SK-N-SH (cell line): ENCODE measurements at regions not wholly inside any gene's neighbourhood (a gene's known extent, or its start where the extent isn't known, plus 50 kb on each side); places are given as distances from the start of the nearest gene placed in this dataset.

Experiments used
- CHD2 ChIP-seq: fragments of 150-350 bp; IDR thresholded peaks from 2 replicates; pipeline ENCODE4 v1.6.1; 2018; ENCODE audit warnings: low read length; ENCODE audit not compliant: partially characterized antibody
- CTCF ChIP-seq: fragments of 200-600 bp; sonication (generic); IDR thresholded peaks from 2 replicates; pipeline ENCODE4 v1.6.1; 2017; ENCODE audit warnings: antibody characterized with exemption, mild to moderate bottlenecking, moderate library complexity
- EZH2phosphoT487 ChIP-seq: fragments of 200-600 bp; sonication (generic); IDR thresholded peaks from 2 replicates; pipeline ENCODE4 v1.6.1; 2017; ENCODE audit warnings: low read depth, mixed run types, mild to moderate bottlenecking, antibody characterized with exemption, moderate library complexity, borderline replicate concordance
- FOSL2 ChIP-seq: IDR thresholded peaks from 2 replicates; pipeline ENCODE4 v1.4.0; 2012; ENCODE audit warnings: low read depth, mild to moderate bottlenecking, moderate library complexity, borderline replicate concordance
- FOXM1 ChIP-seq: IDR thresholded peaks from 2 replicates; pipeline ENCODE4 v1.4.0; 2012; ENCODE audit warnings: low read depth, mild to moderate bottlenecking
- MXI1 ChIP-seq: IDR thresholded peaks from 2 replicates; pipeline ENCODE4 v1.6.1; 2012; ENCODE audit warnings: mild to moderate bottlenecking, low read depth, low read length, improper control_type of control experiment
- POLR2AphosphoS5 ChIP-seq: IDR thresholded peaks from 2 replicates; pipeline ENCODE4 v1.6.1; 2012; ENCODE audit warnings: low read depth, low read length
- USF2 ChIP-seq: fragments of 150-350 bp; IDR thresholded peaks from 2 replicates; pipeline ENCODE4 v1.6.1; 2017; ENCODE audit warnings: antibody characterized with exemption, low read length, low read depth, borderline replicate concordance
- TF ChIP-seq, protein P1 (sequence below): IDR thresholded peaks from 2 replicates; pipeline ENCODE4 v1.6.1; 2012; ENCODE audit warnings: mild to moderate bottlenecking, low read depth, low read length, moderate library complexity
- TF ChIP-seq, protein P2 (sequence below): IDR thresholded peaks from 2 replicates; pipeline ENCODE4 v1.4.0; 2012; ENCODE audit warnings: low read depth, borderline replicate concordance

- no peak for TF ChIP-seq FOXM1
- no peak for TF ChIP-seq CTCF
- TF ChIP-seq, protein P1, sequence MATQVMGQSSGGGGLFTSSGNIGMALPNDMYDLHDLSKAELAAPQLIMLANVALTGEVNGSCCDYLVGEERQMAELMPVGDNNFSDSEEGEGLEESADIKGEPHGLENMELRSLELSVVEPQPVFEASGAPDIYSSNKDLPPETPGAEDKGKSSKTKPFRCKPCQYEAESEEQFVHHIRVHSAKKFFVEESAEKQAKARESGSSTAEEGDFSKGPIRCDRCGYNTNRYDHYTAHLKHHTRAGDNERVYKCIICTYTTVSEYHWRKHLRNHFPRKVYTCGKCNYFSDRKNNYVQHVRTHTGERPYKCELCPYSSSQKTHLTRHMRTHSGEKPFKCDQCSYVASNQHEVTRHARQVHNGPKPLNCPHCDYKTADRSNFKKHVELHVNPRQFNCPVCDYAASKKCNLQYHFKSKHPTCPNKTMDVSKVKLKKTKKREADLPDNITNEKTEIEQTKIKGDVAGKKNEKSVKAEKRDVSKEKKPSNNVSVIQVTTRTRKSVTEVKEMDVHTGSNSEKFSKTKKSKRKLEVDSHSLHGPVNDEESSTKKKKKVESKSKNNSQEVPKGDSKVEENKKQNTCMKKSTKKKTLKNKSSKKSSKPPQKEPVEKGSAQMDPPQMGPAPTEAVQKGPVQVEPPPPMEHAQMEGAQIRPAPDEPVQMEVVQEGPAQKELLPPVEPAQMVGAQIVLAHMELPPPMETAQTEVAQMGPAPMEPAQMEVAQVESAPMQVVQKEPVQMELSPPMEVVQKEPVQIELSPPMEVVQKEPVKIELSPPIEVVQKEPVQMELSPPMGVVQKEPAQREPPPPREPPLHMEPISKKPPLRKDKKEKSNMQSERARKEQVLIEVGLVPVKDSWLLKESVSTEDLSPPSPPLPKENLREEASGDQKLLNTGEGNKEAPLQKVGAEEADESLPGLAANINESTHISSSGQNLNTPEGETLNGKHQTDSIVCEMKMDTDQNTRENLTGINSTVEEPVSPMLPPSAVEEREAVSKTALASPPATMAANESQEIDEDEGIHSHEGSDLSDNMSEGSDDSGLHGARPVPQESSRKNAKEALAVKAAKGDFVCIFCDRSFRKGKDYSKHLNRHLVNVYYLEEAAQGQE, result no peak
- no peak for TF ChIP-seq FOSL2
- no peak for TF ChIP-seq CHD2
- TF ChIP-seq USF2, result no peak
- no peak for TF ChIP-seq MXI1
- TF ChIP-seq EZH2phosphoT487, result no peak
- TF ChIP-seq, protein P2, sequence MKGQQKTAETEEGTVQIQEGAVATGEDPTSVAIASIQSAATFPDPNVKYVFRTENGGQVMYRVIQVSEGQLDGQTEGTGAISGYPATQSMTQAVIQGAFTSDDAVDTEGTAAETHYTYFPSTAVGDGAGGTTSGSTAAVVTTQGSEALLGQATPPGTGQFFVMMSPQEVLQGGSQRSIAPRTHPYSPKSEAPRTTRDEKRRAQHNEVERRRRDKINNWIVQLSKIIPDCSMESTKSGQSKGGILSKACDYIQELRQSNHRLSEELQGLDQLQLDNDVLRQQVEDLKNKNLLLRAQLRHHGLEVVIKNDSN, result no peak
- no peak for TF ChIP-seq POLR2AphosphoS5
Measured at GRCh38 chr2:7467782-7468447, 550.7 kb downstream of the RNF144A start.
